Keratinocyte (primary cell): ENCODE measurements at regions not wholly inside any gene's neighbourhood (a gene's known extent, or its start where the extent isn't known, plus 50 kb on each side); places are given as distances from the start of the nearest gene placed in this dataset.
"Not testable (repeated sequence)": the region's sequence is repeated elsewhere in the genome, so short reads cannot be mapped to it uniquely, and the experiment has no call there.

Experiments used
- CTCF ChIP-seq, 3 experiments: IDR thresholded peaks in 1 of 3; conservative IDR thresholded peaks in 1 of 3; optimal IDR thresholded peaks in 1 of 3; 2 replicates in 2 of 3; 3 replicates in 1 of 3; pipeline versions ENCODE3 to v1.5.1; 2011; ENCODE audit warnings: low read length in 3 of 3, mild to moderate bottlenecking in 3 of 3, moderate library complexity in 2 of 3, control low read depth in 1 of 3, inconsistent platforms in 1 of 3; ENCODE audit not compliant: insufficient read depth in 2 of 3; ENCODE audit errors: extremely low read depth in 1 of 3
- EZH2 ChIP-seq: IDR thresholded peaks from one replicate; pipeline ENCODE4 v1.6.1; 2012; ENCODE audit warnings: inconsistent platforms, mild to moderate bottlenecking, low read length, moderate library complexity

GRCh38 chr1:148679787-148680326 is 68.7 kb upstream of the NUDT4B start:
- TF ChIP-seq CTCF (optimal IDR thresholded peaks at IDR 0.05 in 1 of 3, IDR thresholded peaks at IDR 0.05 in 1 of 3, conservative IDR thresholded peaks at IDR 0.05 in 1 of 3; ENCODE audit: extremely low read depth in 1 of 3, insufficient read depth in 2 of 3, low read length in 3 of 3); EZH2: not testable (repeated sequence)
